ENCODE measurements at regions not wholly inside any gene's neighbourhood (a gene's known extent, or its start where the extent isn't known, plus 50 kb on each side); places are given as distances from the start of the nearest gene placed in this dataset.

- no peaks in the 10 kb centered on the region for H3K36me3 ChIP-seq (replicated peaks in 1 of 2; ENCODE audit: control extremely low read depth in 1 of 2, control insufficient read depth in 1 of 2, extremely low read depth in 1 of 2, insufficient read depth in 2 of 2, low read length in 1 of 2)
- ChIA-PET POLR2A (no interaction called here), CTCF (no interaction called here)
- WGBS (ENCODE audit: insufficient coverage): no CpG with 5 or more reads among the region's 2 CpGs
- no peaks in the 10 kb centered on the region for H3K27me3 Mint-ChIP-seq
- DNase-seq (no peak), ATAC-seq (ENCODE audit: low read depth) (no peak)
- H3K27me3 ChIP-seq (replicated peaks in 1 of 4; ENCODE audit: control extremely low read depth in 1 of 4, control insufficient read depth in 3 of 4, insufficient read depth in 4 of 4, low read length in 3 of 4): no peaks in the 10 kb centered on the region
- peaks cover 22 to 28% of the 10 kb centered on the region in 2 donors for H3K4me1 ChIP-seq (ENCODE audit: control insufficient read depth in 2 of 2, insufficient read depth in 2 of 2, low read length in 2 of 2)
- no peaks in the 10 kb centered on the region for H3K9me3 Mint-ChIP-seq (ENCODE audit: insufficient read depth)
- TF ChIP-seq CTCF (IDR thresholded peaks at IDR 0.05) (no peak), EZH2 (IDR thresholded peaks at IDR 0.05; ENCODE audit: borderline replicate concordance, insufficient read depth, low read depth, low read length, poor library complexity, severe bottlenecking) (no peak)
- H3K4me1 Mint-ChIP-seq: peaks cover 29% of the 10 kb centered on the region
- peak overlapping the region; percentile 38 for H3K4me2 ChIP-seq (replicated peaks; ENCODE audit: low read depth, low read length, poor library complexity, severe bottlenecking)
- peak overlapping the region; percentile 38 for H2AFZ ChIP-seq (ENCODE audit: insufficient read depth, low read depth, low read length, poor library complexity, severe bottlenecking)
- peak overlapping the region; percentile 66 for H3K27ac Mint-ChIP-seq
- peaks cover 0 to 2% (median 0%) of the 10 kb centered on the region in 3 donors for H3K9me3 ChIP-seq (ENCODE audit: control extremely low read depth in 1 of 3, control insufficient read depth in 2 of 3, insufficient read depth in 1 of 3, low read length in 2 of 3)
- no peaks in the 10 kb centered on the region for H3K79me2 ChIP-seq (ENCODE audit: control insufficient read depth, insufficient read depth, low read length)
- no peak overlapping the region for H3K27ac ChIP-seq (ENCODE audit: low read length in 2 of 2)
- H4K20me1 ChIP-seq (ENCODE audit: control insufficient read depth, insufficient read depth, low read length, poor library complexity, severe bottlenecking): no peaks in the 10 kb centered on the region
- H3K9ac ChIP-seq (ENCODE audit: low read length): peak overlapping the region; percentile 4
- peak overlapping the region; percentile 45 for H3K4me3 Mint-ChIP-seq
- H3K4me3 ChIP-seq (ENCODE audit: control extremely low read depth in 1 of 5, extremely low read depth in 1 of 5, insufficient read depth in 1 of 5, low read depth in 2 of 5, low read length in 4 of 5): no peak overlapping the region
- intact Hi-C loops (cut with micrococcal nuclease): no loop called here
These were observed 198.9 kb upstream of the PPP1R2C start for GRCh38 chrX:42976746-42977366.

- Mint-ChIP-seq H3K27ac (no peak overlapping the region), H3K9me3 (ENCODE audit: insufficient read depth) (no peaks in the 10 kb centered on the region), H3K4me3 (no peak overlapping the region), H3K27me3 (no peaks in the 10 kb centered on the region), H3K4me1 (peaks cover 29% of the 10 kb centered on the region)
- Histone ChIP-seq H3K4me1 (ENCODE audit: control insufficient read depth in 2 of 2, insufficient read depth in 2 of 2, low read length in 2 of 2) (peaks cover 22 to 28% of the 10 kb centered on the region in 2 donors), H3K36me3 (replicated peaks in 1 of 2; ENCODE audit: control extremely low read depth in 1 of 2, control insufficient read depth in 1 of 2, extremely low read depth in 1 of 2, insufficient read depth in 2 of 2, low read length in 1 of 2) (no peaks in the 10 kb centered on the region), H3K4me2 (replicated peaks; ENCODE audit: low read depth, low read length, poor library complexity, severe bottlenecking) (no peak overlapping the region), H3K27ac (ENCODE audit: low read length in 2 of 2) (no peak overlapping the region), H2AFZ (ENCODE audit: insufficient read depth, low read depth, low read length, poor library complexity, severe bottlenecking) (no peak overlapping the region), H4K20me1 (ENCODE audit: control insufficient read depth, insufficient read depth, low read length, poor library complexity, severe bottlenecking) (no peaks in the 10 kb centered on the region), H3K79me2 (ENCODE audit: control insufficient read depth, insufficient read depth, low read length) (no peaks in the 10 kb centered on the region), H3K27me3 (replicated peaks in 1 of 4; ENCODE audit: control extremely low read depth in 1 of 4, control insufficient read depth in 3 of 4, insufficient read depth in 4 of 4, low read length in 3 of 4) (no peaks in the 10 kb centered on the region), H3K9ac (ENCODE audit: low read length) (no peak overlapping the region), H3K4me3 (ENCODE audit: control extremely low read depth in 1 of 5, extremely low read depth in 1 of 5, insufficient read depth in 1 of 5, low read depth in 2 of 5, low read length in 4 of 5) (no peak overlapping the region), H3K9me3 (ENCODE audit: control extremely low read depth in 1 of 3, control insufficient read depth in 2 of 3, insufficient read depth in 1 of 3, low read length in 2 of 3) (peaks cover 0 to 2% (median 0%) of the 10 kb centered on the region in 3 donors)
- intact Hi-C loops (cut with micrococcal nuclease): no loop called here
- POLR2A ChIA-PET: no interaction called here
- DNase-seq (no peak), ATAC-seq (ENCODE audit: low read depth) (no peak)
- CTCF ChIA-PET: no interaction called here
- TF ChIP-seq EZH2 (IDR thresholded peaks at IDR 0.05; ENCODE audit: borderline replicate concordance, insufficient read depth, low read depth, low read length, poor library complexity, severe bottlenecking) (no peak), CTCF (IDR thresholded peaks at IDR 0.05) (no peak)
- WGBS (ENCODE audit: insufficient coverage): no CpG with 5 or more reads among the region's 3 CpGs
These were observed 200.9 kb upstream of the PPP1R2C start for GRCh38 chrX:42978655-42979379.

All from B cell (primary cell).